EH (cell line): ENCODE measurements at regions not wholly inside any gene's neighbourhood (a gene's known extent, or its start where the extent isn't known, plus 50 kb on each side); places are given as distances from the start of the nearest gene placed in this dataset.

Experiments
- DNase-seq: peaks from one replicate; pipeline ENCODE4 v3.0.0-alpha.2; 2015; ENCODE audit warnings: low read depth

DNA sequence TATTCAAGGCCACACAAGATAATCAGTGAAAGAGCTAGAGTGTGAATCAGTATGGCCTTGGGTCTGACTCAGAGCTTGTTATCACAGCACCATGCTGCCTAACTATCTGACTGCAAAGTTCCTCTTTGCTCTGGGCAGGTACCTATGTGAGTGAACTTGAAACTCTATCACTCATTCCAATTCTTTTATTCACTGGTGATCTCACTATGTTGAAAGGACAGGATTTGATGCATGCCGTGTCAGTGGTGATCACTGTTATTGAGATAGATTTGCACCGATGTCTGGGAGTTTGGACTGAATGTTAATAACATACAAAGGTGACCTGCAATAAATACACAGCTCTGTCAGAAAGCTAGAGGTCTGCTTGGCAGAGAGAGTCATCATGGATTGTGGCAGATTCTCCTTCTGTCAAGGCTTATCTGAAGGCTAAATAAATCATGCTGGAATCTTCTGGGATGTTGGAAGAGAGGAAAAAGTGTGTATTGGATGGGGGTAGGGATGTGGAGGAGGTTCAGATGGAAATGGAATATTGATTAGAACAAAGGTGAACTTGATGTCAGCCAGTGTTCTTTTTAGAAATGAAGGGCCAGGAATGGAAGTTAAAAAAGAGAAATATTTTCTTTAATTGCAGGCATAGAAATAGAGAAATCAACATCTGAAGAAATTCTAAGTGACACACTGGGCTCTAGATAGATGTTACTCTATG is 91.8 kb upstream of the TNC start:
- peak; percentile 54 for DNase-seq

DNA sequence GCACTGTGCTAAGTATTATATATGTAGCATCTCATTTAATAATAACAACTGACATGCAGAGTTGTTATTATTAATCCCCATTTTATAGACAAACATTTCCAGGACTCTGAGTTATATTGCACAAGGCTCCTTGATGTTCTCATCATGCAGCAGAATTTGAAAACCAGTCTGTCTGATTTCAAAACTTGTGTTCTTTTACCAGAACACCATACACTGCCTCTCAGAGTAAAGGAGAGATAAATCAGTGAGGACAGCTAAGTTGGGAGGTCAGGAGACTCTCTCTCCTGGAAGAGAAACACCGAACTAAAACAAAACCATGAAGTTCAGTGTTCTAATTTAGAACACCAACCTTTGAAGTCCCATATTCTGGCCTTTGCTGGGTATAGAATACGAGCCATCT is 92.7 kb upstream of the TNC start:
- no peak for DNase-seq

DNA sequence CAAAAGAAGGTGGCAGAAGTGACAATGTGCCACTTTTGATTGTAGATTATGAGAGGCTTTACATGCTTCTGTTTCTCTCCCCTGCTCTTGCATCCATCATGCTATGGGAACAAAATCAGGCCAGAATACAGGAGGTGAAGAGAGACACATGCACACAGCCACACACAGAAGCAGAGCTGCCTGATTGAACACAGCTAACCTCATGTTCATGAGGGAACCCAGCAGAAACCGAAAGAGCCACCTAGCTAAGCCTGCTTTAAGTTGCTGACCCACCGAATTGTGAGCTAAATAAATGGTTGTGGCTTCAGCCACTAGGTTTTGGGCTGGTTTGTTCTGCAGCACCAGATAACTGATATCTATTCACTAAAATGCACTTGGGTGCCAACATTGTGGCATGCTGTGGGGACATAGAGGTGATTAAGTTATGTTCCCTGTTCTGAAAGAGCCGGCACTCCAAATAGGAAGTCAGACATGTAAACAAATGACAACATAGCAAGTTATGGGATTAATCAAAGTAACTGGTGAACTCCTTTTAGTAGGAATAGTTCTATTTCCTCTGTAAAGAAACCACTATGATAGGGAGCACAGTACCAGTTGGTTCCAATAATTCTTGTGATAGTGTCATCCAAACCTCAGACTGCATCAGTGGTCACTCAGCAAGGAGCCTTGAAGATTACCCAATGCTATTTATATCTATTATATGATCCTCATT is 93.6 kb upstream of the TNC start:
- peak; percentile 92 for DNase-seq

DNA sequence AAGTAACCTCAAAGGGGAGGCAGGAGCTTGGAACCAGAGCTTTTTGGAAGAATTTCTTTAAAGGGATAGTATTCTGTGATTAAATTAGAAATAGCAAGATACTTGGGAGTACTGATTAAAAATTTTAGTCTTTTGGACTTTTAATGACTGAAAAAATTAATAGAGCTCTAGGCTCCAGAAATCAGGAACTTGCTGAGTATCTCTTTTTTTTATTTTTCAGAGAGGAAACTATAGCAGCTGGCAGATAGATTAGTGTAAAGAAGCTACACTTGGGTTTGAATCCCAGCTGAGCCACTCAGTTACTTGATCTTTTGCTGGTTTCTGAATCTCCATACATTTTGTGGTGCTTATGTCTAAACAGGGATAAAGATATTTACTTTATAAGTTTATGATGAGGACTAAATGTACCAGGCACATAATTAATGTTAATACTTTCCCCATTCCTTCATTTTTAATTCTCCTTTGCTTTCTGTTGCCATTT is 94.2 kb upstream of the TNC start:
- no peak for DNase-seq

DNA sequence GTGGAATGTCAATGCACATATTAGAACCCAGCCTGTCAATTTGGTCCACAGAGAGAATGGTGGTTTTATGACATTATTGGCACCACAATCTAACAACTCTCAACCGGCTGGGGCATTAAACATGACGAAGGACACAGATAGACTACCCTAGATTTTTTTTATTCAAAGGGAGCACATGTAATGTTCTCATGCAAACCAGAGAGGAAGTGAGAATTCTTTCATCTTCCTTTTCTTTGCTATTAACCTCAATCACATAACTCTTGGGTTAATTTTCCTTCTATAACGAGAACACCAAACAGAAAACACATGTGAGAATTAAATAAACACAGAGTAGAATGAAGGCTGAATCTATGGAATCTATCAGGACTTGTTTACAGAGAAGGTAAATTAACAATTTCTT is 94.9 kb upstream of the TNC start:
- no peak for DNase-seq

DNA sequence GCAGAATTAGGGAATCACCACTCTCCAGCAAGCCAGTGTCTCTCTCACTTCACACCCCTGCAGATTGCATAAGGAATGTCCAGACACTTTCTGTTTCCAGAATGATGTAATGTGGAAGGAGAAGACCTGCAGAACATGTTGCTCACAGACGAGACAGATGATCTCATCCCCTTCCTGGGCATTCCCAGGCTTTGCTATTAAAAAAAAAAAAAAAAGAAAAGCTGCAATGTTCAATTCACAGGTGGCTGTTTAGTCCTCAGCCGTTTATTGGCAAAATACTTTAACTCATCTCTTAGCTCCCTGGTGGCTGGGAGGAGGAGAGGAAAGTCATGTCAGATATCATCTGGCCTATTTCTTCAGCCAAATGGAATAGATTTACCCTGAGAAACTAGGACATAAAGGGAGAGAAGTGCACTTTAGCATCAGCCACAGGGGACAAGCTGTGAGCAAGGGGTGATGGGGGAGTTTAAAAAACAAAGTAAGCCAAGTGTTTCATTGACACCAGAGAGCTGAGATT is 95.9 kb upstream of the TNC start:
- peak; percentile 87 for DNase-seq

DNA sequence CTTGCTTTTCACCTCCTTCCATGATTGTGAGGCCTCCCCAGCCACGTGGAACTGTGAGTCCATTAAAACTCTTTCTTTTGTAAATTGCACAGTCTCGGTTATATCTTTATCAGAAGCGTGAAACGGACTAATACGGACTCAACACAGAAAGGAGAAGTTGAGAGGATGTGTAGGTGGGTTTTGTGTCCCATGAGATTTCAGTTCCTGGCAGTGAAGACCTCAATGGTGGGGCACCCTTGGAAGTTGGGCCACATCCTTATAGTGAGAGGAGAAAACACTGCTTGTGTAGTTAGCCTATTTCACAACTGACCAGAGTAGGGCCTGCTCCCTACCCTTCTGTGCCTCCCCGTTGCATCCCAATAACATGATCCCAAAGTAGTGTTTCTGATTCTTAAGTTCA is 98.9 kb upstream of the TNC start:
- DNase-seq: no peak

DNA sequence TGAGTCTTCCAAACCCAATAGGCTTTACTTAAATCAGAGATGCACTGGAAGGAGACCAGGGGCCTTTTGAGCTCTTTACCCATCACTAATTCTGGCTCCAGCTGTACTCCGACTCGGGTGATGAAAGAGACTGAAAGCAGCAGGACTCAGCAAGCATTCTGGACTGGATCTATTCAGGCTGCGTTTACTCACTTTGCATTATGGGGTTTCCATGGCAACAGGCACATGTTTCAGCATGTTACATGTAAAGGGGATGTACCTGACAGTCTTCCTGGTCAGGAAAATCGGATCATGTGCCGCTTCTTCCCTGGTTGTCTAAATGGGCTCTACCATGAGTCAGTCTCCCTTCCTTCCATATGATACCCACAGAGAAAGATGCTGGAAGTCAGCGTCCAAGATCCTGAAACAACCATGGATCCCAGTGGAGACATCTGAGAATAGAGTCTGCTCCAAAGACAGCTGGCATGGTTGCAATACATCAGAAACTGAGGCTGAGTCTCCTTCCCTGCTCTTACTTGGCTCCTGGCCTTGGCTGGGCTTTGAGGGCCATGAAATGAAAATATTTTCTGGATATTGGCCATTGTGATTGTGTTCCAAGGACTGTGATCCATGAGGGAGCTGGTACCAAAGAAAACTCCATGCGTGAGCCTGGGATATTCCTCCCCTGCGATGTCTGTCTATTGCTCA is 102.5 kb upstream of the TNC start:
- DNase-seq: no peak

DNA sequence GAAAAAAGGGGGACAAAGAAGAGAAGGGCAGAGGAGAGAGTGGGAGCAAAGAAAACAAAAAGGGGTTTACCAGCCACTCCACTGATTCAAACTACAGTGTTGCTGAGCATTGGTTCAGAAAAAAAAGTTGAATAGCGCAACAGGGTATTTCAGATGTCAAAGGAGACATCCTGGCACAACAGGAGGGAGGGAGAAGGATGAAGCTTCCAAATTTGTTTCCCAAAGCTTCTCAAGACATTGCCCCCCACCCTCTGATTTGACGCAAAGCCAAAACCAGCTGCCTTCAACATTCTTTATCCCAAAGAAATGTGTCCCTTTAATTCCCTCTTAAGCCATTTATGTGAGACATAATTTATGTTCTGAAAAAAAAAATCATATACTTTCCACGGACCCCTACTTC is 105.5 kb upstream of the TNC start:
- DNase-seq: no peak

DNA sequence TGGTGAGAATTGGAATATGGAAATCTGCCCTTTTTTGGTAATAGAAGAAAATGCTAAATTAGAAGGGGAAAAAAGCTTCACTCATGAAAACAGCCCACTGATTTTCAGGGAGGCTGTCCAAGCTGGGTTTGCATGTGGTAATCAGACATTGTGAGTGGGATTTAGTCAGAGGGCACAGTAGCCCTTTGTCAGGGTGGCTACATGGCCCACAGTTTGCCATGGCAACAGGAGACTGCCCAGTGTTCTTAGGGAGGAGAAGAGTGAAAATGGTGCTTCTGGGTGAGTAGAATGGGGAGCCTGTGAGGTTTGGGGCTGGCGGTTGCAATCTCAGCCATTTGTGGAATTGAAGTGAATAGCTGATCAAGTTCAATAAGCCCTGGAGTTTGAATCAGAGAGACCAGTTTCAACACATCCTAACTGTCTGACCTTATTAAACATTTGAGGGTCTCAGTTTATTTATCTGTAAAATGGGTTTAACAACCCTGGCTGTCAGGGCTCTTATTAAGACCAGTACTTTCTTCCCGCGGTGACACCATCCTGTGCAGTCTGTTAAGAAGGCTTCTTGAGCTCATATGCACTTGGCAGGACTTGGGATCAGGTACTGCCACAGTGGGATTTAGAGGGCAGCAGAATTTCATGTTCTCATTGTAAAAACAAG is 107.6 kb upstream of the TNC start:
- DNase-seq: no peak

DNA sequence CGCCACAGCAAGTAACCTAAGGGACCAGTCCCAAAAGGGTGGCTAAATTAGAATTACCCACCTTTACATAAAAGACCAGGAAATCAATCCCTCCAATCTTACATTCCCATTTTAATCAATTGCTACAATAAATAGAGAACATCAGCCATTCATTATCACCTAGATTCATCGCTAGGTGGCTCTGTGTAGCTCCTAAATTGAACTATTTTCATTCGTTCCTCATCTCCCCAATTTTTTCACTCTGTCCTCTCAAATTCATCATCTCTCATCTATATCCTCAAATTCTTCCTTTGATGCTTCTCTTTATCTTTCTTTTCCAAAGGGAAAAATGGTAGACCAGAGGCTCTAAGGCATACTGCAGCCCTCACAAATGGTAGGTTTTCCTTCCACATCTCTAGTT is 108.2 kb upstream of the TNC start:
- no peak for DNase-seq

DNA sequence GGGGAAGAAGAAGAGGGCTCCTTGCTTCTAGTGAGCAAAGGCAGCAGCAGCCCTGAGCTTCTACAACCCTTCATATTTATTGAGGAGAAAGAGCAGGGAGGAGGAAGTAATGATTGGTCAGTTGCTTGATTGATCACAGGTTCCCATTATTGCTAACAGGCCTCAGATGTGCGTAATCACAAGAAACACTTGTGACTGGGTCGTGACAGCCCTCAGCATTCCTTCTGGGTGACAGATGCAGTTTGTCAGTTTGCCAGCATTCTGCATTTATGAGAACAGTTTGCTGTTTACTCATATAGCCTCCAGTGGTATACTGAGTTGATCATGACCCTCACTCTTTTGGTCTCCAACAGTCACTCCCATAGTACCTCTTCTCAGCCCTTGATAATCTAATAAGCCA is 111.5 kb upstream of the TNC start:
- DNase-seq: peak; percentile 60

DNA sequence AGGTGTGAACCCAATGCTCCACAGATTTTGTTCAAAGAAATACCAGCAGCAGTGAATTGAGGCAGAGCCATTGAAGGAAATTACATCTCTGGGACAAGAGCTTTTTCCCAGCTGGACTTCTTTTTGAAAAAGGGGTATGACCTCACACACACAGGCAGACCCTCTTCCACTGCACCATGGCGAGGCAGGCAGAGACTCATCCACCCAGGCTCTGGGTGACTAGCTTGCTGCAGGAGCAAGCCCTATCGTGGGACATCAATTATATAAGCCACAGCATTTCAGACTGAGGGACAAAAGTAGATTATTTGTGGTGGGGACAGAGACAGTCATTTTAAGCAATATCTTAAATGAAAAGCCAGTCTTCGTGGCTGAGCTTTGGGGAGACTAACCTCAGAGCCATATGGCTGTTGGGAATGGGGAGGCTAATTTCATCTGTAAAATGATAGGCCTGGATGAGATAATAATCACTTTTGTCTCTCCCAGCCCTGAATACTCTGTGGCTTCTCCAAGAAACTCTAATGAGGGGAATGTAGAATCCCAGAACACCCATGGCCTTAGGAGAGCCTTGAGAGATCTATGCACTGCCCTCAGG is 113.1 kb upstream of the TNC start:
- DNase-seq: no peak

DNA sequence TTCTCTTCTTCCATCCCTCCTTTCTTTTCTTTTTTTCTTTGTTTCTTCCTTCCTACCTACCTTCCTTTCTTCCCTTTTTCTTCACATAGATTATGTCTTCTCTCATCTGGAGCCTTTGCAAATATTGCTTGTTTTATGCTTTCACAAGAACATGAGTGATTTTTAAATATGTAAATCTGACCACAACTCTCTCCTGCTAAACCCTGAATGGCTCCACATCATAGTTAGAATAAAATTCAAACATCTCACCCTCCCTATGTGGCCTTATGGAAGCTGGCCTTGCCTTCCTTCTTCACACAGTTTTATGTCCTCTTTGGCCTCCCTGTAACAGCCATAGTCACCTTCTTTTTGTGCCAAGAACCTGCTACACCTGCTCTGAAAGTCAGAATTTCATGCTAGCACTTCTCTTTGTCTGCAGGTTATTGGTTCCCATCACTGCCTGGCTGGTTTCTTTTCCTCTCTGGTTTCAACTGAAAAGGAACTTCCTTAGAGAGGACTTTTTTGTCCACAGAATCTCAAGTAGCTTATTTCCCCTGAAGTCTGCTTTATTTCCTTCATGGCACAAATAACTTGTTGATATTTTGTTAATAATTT is 114.3 kb upstream of the TNC start:
- no peak for DNase-seq

DNA sequence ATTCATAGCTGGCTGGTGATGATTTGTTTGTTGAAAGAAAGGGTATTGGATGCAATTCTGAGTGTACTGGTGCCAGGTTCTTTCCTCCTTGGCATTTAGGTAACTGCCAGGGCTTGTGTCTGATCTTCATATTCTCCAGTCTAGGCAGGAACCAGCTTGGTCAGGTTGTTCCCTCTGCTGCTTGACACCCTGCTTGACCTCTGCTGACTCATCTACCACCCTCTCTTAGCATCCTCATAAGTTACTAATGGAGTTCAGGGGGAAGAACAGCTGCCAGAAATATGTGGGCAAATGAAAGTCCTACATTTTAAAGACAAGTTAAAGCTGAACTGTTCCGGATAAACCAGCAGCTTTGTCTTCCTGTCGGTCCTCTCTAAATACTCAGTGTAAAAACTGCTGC is 116.1 kb upstream of the TNC start:
- DNase-seq: peak; percentile 92

DNA sequence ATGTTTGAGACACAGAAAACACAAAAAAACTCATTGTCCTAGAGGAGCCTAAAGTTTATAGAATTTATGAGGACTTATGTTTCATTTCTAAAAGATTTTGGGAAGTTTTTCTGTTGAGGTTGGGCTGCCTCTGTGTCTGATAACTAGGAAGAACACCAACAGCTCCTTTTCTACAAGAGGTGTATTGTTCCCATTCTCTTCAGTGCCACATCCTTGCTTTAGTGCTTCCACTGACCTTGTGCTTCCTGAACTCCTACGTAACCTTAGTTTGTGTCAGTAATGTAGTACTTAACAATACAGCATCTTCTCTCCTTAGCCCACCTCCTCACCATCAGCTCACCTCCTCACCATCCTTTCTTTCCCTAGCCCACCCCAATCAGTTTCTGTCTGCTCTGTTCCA is 117.3 kb upstream of the TNC start:
- no peak for DNase-seq

DNA sequence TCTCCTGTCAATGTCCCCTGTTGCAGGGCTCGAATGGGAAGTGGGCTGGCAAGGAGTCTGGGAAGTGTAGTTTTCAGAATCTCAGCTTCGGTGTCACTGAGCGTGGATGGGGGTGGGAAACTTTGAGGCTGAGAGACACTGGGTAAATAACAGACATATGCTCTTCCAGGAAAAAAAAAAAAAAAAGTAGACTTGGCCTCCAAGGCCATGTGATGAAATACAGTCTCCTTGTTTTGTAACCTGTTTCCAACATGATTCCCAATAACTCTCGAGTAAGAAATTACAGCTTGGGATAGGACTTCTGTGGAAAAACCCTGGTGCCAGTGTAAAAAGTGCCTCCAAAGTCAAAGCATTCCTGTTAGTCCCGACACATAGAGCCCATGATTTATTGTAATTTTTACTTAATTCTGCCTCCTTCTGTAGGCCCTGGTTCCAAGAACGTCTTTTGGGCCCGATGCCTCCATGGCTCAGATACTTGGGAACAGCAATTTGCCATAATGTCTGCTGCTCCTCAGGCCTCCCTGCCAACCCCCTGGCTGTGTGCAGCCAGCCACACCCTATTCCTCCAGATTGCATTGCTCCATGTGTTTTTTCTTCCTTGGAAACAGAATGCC is 119.5 kb upstream of the TNC start:
- DNase-seq: no peak

DNA sequence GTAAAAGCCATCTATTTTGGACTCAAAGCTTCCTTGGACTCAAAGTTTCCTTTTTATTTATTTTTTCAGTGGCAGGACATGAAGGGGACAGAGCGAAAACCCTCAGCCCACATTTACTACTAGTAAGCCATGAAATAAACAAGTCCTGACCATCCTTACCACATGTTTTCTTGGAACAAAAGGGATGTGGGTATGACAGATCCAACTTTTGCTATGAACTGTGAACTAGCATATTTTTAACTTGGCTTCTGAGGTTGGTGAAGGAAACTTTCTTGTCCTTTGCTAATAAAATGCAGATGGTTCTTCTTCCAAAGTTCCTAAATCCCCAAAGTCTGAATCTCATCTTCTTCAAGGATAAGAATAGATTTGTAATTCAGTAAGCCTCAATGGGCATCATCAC is 122.7 kb upstream of the TNC start:
- DNase-seq: peak; percentile 35

DNA sequence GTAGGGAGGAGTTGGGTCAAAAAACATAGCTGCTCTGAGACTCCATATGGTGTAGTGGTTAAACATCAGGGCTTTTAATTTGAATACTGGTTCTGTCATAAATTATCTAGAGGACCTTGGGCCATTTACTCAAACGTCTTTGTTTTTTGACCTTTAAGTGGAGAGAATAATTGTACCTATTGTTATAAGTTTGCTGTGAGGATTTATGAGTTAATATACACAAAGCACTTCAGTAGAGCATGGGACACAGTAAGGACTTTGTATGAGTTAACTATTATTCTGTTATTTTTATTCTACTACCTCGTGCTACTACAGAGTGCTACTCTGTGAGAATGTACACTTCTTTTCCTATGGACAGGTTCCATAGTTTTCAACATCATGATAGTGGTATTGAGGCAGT is 123.7 kb upstream of the TNC start:
- DNase-seq: no peak

DNA sequence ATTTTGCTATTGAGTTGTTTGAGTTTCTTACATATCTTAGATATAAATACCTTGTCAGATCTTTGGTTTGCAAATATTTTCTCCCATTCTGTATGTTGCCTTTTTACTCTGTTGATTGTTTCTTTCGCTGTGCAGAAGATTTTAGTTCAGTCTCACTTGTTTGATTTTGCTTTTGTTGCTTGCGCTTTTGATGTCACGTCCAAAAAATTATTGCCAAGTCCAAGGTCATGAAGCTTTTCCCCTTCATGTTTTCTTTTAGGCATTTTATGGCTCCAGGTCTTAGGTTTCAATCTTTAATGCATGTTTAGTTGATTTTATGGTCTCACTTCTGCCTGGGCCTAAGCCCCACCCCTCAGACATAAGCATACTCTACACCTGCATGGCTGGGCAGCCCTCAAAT is 131.5 kb upstream of the TNC start:
- no peak for DNase-seq

DNA sequence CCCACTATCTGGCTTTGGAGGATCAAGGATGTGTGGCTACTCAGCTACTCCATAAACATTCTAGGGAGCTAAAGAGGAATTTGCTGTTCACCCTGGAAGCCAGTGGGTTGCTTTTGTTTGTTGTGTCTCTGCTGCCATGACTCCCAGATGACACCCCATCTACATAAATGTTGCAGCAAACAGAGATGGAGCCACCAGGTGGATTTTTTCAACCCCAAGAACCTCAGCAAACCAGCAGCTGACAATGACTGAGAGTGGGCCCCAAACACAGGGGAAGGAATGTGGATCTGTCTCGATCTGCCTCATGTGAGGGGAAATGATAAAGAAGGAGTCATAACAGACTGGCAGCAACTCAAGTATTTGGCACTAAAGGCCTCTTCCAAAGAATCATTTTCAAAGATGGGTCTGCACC is 132.7 kb upstream of the TNC start:
- DNase-seq: peak; percentile 95
